ENCODE measurements at regions not wholly inside any gene's neighbourhood (a gene's known extent, or its start where the extent isn't known, plus 50 kb on each side); places are given as distances from the start of the nearest gene placed in this dataset.

GRCh38 chr15:70165716-70166284 lies 68.1 kb upstream of the TLE3 start:
- TF ChIP-seq TAF1 (IDR thresholded peaks at IDR 0.05; ENCODE audit: borderline replicate concordance, insufficient read depth, low read length) (no peak), REST (IDR thresholded peaks at IDR 0.05; ENCODE audit: insufficient read depth in 1 of 2, low read depth in 2 of 2, low read length in 2 of 2) (no peak), POLR2AphosphoS5 (IDR thresholded peaks at IDR 0.05; ENCODE audit: low read depth, low read length) (no peak), FOXP2 (optimal IDR thresholded peaks at IDR 0.05; ENCODE audit: borderline replicate concordance, extremely low read depth, extremely low read length, insufficient read depth) (no peak), SIN3A (IDR thresholded peaks at IDR 0.05; ENCODE audit: borderline replicate concordance, insufficient read depth, low read length) (no peak)

GRCh38 chr15:70164910-70165715 lies 67.4 kb upstream of the TLE3 start:
- TF ChIP-seq SIN3A (IDR thresholded peaks at IDR 0.05; ENCODE audit: borderline replicate concordance, insufficient read depth, low read length): no peak
- no peak for TF ChIP-seq FOXP2 (optimal IDR thresholded peaks at IDR 0.05; ENCODE audit: borderline replicate concordance, extremely low read depth, extremely low read length, insufficient read depth)
- TF ChIP-seq REST (IDR thresholded peaks at IDR 0.05; ENCODE audit: insufficient read depth in 1 of 2, low read depth in 2 of 2, low read length in 2 of 2): no peak
- no peak for TF ChIP-seq POLR2AphosphoS5 (IDR thresholded peaks at IDR 0.05; ENCODE audit: low read depth, low read length)
- TF ChIP-seq TAF1 (IDR thresholded peaks at IDR 0.05; ENCODE audit: borderline replicate concordance, insufficient read depth, low read length): no peak

GRCh38 chr15:70164156-70164900 lies 66.6 kb upstream of the TLE3 start:
- no peak for TF ChIP-seq TAF1 (IDR thresholded peaks at IDR 0.05; ENCODE audit: borderline replicate concordance, insufficient read depth, low read length)
- no peak for TF ChIP-seq SIN3A (IDR thresholded peaks at IDR 0.05; ENCODE audit: borderline replicate concordance, insufficient read depth, low read length)
- no peak for TF ChIP-seq REST (IDR thresholded peaks at IDR 0.05; ENCODE audit: insufficient read depth in 1 of 2, low read depth in 2 of 2, low read length in 2 of 2)
- TF ChIP-seq FOXP2 (optimal IDR thresholded peaks at IDR 0.05; ENCODE audit: borderline replicate concordance, extremely low read depth, extremely low read length, insufficient read depth): no peak
- TF ChIP-seq POLR2AphosphoS5 (IDR thresholded peaks at IDR 0.05; ENCODE audit: low read depth, low read length): no peak

- no peak for TF ChIP-seq POLR2AphosphoS5 (IDR thresholded peaks at IDR 0.05; ENCODE audit: low read depth, low read length)
- no peak for TF ChIP-seq REST (IDR thresholded peaks at IDR 0.05; ENCODE audit: insufficient read depth in 1 of 2, low read depth in 2 of 2, low read length in 2 of 2)
- no peak for TF ChIP-seq TAF1 (IDR thresholded peaks at IDR 0.05; ENCODE audit: borderline replicate concordance, insufficient read depth, low read length)
- no peak for TF ChIP-seq FOXP2 (optimal IDR thresholded peaks at IDR 0.05; ENCODE audit: borderline replicate concordance, extremely low read depth, extremely low read length, insufficient read depth)
- no peak for TF ChIP-seq SIN3A (IDR thresholded peaks at IDR 0.05; ENCODE audit: borderline replicate concordance, insufficient read depth, low read length)
Measured at GRCh38 chr15:70160803-70161565, 63.3 kb upstream of the TLE3 start.
